GM12878 (cell line): ENCODE measurements at regions not wholly inside any gene's neighbourhood (a gene's known extent, or its start where the extent isn't known, plus 50 kb on each side); places are given as distances from the start of the nearest gene placed in this dataset.

Experiments used
- CHD2 ChIP-seq: IDR thresholded peaks from 2 replicates; pipeline ENCODE4 v1.6.1; 2011; ENCODE audit warnings: low read depth, low read length, improper control_type of control experiment, borderline replicate concordance
- ZNF24 ChIP-seq: fragments of 450-650 bp; IDR thresholded peaks from 2 replicates; pipeline ENCODE4 v1.6.1; 2017; ENCODE audit warnings: antibody characterized with exemption, mild to moderate bottlenecking
- TF ChIP-seq, protein P1 (sequence below): IDR thresholded peaks from 2 replicates; pipeline ENCODE4 v1.6.1; 2011; ENCODE audit warnings: low read depth, low read length, improper control_type of control experiment, borderline replicate concordance

DNA sequence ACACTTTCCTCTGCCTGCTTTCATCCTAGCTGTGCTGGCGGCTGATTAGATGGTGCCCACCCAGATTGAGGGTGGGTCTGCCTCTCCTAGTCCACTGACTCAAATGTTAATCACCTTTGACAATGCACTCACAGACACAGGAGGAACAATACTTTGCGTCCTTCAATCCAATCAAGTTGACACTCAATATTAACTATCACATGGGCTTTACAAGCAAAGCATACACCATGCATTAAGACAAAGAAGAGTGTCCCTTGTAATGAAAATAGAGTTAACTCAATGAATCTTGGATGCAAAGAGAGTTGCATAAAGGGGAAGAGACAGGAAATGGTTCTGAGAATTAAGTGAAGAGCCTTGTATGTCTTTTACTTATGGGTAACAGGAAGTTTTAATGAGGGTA lies 298.7 kb upstream of the BRINP1 start:
- TF ChIP-seq ZNF24 (no peak), CHD2 (no peak)
- TF ChIP-seq, protein P1, sequence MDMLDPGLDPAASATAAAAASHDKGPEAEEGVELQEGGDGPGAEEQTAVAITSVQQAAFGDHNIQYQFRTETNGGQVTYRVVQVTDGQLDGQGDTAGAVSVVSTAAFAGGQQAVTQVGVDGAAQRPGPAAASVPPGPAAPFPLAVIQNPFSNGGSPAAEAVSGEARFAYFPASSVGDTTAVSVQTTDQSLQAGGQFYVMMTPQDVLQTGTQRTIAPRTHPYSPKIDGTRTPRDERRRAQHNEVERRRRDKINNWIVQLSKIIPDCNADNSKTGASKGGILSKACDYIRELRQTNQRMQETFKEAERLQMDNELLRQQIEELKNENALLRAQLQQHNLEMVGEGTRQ: no peak
